ENCODE measurements at regions not wholly inside any gene's neighbourhood (a gene's known extent, or its start where the extent isn't known, plus 50 kb on each side); places are given as distances from the start of the nearest gene placed in this dataset.

GRCh38 chr4:66568001-66568400, 897.7 kb upstream of the EPHA5 start:
- TF ChIP-seq CTCF (IDR thresholded peaks at IDR 0.05) = no peak
- no peak for TF ChIP-seq POLR2AphosphoS5 (IDR thresholded peaks at IDR 0.05)

Data from breast epithelium (tissue), 3 donors.